ENCODE measurements at regions not wholly inside any gene's neighbourhood (a gene's known extent, or its start where the extent isn't known, plus 50 kb on each side); places are given as distances from the start of the nearest gene placed in this dataset.

DNA sequence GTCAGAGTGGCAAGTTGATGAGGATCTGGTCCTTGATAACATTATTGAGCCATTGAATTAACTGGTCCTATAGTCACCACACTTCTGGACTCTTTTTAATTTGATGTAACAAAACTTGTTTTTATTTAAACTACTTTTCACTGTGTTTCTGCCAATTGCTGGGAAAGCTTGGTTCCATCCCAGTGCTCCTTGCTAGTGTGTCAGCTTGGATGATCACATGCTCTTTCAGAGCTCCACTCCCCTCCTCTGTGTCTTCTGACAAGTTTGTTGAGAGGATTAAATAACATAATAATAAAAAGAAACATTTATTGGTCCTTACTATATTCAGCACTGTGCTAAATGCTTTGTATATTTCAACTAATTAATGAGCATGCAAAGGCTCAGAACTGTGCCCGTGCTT lies 448.5 kb upstream of the B3GALT2 start:
- H3K4me3 Mint-ChIP-seq = no peak overlapping the region
- no peaks in the 10 kb centered on the region for H3K27me3 Mint-ChIP-seq (ENCODE audit: low read depth)
- TF ChIP-seq, protein P1, sequence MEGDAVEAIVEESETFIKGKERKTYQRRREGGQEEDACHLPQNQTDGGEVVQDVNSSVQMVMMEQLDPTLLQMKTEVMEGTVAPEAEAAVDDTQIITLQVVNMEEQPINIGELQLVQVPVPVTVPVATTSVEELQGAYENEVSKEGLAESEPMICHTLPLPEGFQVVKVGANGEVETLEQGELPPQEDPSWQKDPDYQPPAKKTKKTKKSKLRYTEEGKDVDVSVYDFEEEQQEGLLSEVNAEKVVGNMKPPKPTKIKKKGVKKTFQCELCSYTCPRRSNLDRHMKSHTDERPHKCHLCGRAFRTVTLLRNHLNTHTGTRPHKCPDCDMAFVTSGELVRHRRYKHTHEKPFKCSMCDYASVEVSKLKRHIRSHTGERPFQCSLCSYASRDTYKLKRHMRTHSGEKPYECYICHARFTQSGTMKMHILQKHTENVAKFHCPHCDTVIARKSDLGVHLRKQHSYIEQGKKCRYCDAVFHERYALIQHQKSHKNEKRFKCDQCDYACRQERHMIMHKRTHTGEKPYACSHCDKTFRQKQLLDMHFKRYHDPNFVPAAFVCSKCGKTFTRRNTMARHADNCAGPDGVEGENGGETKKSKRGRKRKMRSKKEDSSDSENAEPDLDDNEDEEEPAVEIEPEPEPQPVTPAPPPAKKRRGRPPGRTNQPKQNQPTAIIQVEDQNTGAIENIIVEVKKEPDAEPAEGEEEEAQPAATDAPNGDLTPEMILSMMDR (IDR thresholded peaks at IDR 0.05; ENCODE audit: unreplicated experiment in 3 of 3) = no peak
- peaks cover 12% of the 10 kb centered on the region for H3K9me3 Mint-ChIP-seq
- H3K4me1 Mint-ChIP-seq = peaks cover 1% of the 10 kb centered on the region
- H3K36me3 Mint-ChIP-seq (ENCODE audit: low read depth) = no peaks in the 10 kb centered on the region
- no peak overlapping the region for H3K27ac Mint-ChIP-seq

DNA sequence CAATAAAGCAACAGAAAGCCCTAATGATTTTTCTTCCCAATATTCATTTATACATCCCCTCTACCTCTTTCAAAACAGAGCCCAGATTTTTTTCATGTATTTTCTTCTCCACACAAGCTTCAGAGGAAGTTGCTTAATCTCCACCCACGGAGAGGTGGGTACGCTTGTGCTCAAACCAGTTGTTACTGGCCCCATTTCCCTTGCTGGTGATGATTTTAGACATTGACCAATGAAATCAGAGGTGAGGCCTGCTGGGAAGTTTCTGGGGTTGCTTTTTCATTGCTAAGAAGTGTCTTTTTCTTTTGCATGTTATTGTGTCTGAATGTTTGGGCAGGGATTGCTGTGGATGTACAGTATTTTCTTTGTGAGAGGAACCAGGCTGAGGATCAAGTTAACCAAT lies 448.1 kb upstream of the B3GALT2 start:
- Mint-ChIP-seq H3K36me3 (ENCODE audit: low read depth) (no peaks in the 10 kb centered on the region), H3K4me3 (no peak overlapping the region), H3K4me1 (peaks cover 5% of the 10 kb centered on the region)

DNA sequence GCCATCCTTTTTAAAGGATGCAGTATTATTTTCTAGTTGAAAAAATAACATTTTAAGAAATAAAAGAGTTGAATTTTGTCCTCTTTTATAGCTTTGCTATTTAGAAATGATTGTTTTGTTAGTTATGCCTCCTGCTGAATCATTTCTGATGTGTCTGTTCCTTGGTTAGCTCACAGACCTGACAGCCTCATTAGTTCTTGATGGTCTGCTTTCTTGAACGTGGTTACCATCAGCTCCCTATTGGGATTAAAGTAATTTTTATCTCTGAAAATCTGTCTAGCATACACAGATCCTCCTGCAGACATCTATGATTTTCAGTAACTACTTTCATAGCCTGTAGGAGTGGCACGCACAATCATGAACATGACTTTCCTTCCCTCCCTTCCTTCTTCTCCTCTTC lies 447.6 kb upstream of the B3GALT2 start:
- H3K36me3 Mint-ChIP-seq (ENCODE audit: low read depth) = no peaks in the 10 kb centered on the region
- H3K4me1 Mint-ChIP-seq = peaks cover 10% of the 10 kb centered on the region
- no peaks in the 10 kb centered on the region for H3K27me3 Mint-ChIP-seq (ENCODE audit: low read depth)
- no peak overlapping the region for H3K27ac Mint-ChIP-seq
- no peak overlapping the region for H3K4me3 Mint-ChIP-seq
- TF ChIP-seq, protein P1 (IDR thresholded peaks at IDR 0.05; ENCODE audit: unreplicated experiment in 3 of 3) = no peak
- peaks cover 6% of the 10 kb centered on the region for H3K9me3 Mint-ChIP-seq

More for the DNA sequence above, 448.1 kb upstream of the B3GALT2 start:
- TF ChIP-seq, protein P1 (IDR thresholded peaks at IDR 0.05; ENCODE audit: unreplicated experiment in 3 of 3) = no peak
- no peak overlapping the region for H3K27ac Mint-ChIP-seq
- H3K9me3 Mint-ChIP-seq = peaks cover 11% of the 10 kb centered on the region
- no peaks in the 10 kb centered on the region for H3K27me3 Mint-ChIP-seq (ENCODE audit: low read depth)

DNA sequence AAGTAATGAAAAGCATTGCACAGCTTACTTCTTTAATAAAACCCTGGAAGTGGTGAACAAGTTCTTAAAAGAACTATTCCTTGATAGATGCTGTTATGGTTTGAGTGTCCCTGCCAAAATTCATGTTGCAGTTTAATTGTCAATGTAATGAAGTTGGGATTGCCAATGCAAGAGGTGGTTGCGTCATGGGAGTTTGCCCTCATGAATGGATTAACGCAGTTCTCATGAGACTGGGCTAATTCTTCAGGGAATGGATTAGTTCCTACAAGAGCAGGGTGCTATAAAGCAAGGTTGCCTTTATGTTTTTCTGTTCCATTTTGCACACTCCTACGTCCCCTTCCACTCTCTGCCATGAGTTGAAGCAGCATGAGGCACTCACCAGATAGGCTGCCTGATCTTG lies 446.7 kb upstream of the B3GALT2 start:
- TF ChIP-seq, protein P1 (IDR thresholded peaks at IDR 0.05; ENCODE audit: unreplicated experiment in 3 of 3) = no peak
- H3K9me3 Mint-ChIP-seq = no peaks in the 10 kb centered on the region
- no peaks in the 10 kb centered on the region for H3K27me3 Mint-ChIP-seq (ENCODE audit: low read depth)
- H3K4me3 Mint-ChIP-seq = no peak overlapping the region
- peaks cover 12% of the 10 kb centered on the region for H3K4me1 Mint-ChIP-seq
- H3K36me3 Mint-ChIP-seq (ENCODE audit: low read depth) = no peaks in the 10 kb centered on the region
- H3K27ac Mint-ChIP-seq = no peak overlapping the region

DNA sequence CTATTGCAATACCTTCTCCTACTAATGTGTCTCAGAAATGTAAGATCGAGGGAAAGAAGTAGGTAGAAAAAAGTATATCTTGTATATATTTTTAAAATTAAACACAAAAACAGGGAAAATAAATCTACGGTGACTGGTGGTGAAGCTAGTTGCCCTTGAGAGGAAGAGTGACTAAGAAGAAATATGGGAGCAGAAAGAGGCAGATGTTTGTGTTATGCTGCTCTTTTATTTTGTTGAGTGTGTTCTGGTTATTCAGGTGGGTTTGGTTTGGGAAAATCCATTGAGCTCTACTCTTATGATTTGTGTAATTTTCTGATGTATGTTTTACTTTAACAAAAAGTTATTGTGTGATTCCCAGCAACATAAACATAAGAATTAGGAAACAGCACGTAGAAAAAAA lies 444.9 kb upstream of the B3GALT2 start:
- H3K36me3 Mint-ChIP-seq (ENCODE audit: low read depth) = no peaks in the 10 kb centered on the region
- H3K4me3 Mint-ChIP-seq = no peak overlapping the region
- no peaks in the 10 kb centered on the region for H3K27me3 Mint-ChIP-seq (ENCODE audit: low read depth)
- H3K9me3 Mint-ChIP-seq = no peaks in the 10 kb centered on the region
- no peak overlapping the region for H3K27ac Mint-ChIP-seq
- peaks cover 16% of the 10 kb centered on the region for H3K4me1 Mint-ChIP-seq
- TF ChIP-seq, protein P1 (IDR thresholded peaks at IDR 0.05; ENCODE audit: unreplicated experiment in 3 of 3) = no peak

DNA sequence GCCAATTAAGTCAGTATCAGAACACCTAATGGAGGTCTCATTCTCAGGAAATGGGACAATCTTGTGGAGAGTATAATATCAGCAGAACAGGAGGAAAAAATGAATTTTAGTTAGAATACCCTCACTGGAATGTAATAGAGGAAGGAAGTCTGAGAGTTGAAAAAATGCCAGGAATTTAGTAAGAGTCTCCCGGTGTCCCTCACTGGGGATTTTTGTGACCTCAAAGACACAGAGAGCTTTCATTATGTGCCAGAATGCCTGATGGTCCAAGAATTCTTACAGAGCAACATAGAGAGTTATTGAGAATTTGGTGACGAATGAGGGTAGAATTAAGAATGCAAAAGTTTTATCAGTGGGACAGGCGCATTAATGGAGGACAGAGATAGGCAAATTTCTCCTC lies 443.5 kb upstream of the B3GALT2 start:
- Mint-ChIP-seq H3K36me3 (ENCODE audit: low read depth) (no peaks in the 10 kb centered on the region), H3K9me3 (no peaks in the 10 kb centered on the region), H3K4me1 (peaks cover 23% of the 10 kb centered on the region), H3K4me3 (no peak overlapping the region), H3K27ac (no peak overlapping the region), H3K27me3 (ENCODE audit: low read depth) (no peaks in the 10 kb centered on the region)
- TF ChIP-seq, protein P1 (IDR thresholded peaks at IDR 0.05; ENCODE audit: unreplicated experiment in 3 of 3) = no peak
